ENCODE measurements at regions not wholly inside any gene's neighbourhood (a gene's known extent, or its start where the extent isn't known, plus 50 kb on each side); places are given as distances from the start of the nearest gene placed in this dataset.

- TF ChIP-seq, protein P1, sequence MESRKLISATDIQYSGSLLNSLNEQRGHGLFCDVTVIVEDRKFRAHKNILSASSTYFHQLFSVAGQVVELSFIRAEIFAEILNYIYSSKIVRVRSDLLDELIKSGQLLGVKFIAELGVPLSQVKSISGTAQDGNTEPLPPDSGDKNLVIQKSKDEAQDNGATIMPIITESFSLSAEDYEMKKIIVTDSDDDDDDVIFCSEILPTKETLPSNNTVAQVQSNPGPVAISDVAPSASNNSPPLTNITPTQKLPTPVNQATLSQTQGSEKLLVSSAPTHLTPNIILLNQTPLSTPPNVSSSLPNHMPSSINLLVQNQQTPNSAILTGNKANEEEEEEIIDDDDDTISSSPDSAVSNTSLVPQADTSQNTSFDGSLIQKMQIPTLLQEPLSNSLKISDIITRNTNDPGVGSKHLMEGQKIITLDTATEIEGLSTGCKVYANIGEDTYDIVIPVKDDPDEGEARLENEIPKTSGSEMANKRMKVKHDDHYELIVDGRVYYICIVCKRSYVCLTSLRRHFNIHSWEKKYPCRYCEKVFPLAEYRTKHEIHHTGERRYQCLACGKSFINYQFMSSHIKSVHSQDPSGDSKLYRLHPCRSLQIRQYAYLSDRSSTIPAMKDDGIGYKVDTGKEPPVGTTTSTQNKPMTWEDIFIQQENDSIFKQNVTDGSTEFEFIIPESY (IDR thresholded peaks at IDR 0.05) = no peak
These were observed 788.0 kb downstream of the C4orf33 start (continued) for GRCh38 chr4:129883996-129884395.

- H3K4me1 ChIP-seq (ENCODE audit: control insufficient read depth in 4 of 4, insufficient read depth in 4 of 4, low read length in 3 of 4) = peaks cover 13 to 20% (median 15%) of the 10 kb centered on the region in 4 donors
- no peak overlapping the region for H3K9ac ChIP-seq (ENCODE audit: low read depth in 1 of 2, low read length in 2 of 2)
- H3K27me3 ChIP-seq (ENCODE audit: control insufficient read depth in 4 of 4, insufficient read depth in 4 of 4, low read length in 3 of 4) = no peaks in the 10 kb centered on the region
- no peak overlapping the region for H3K4me3 ChIP-seq (ENCODE audit: low read depth in 1 of 3, low read length in 3 of 3)
- H3K27ac ChIP-seq (ENCODE audit: low read depth in 1 of 2, low read length in 2 of 2) = no peak overlapping the region
- no peaks in the 10 kb centered on the region for H3K36me3 ChIP-seq (ENCODE audit: control insufficient read depth in 4 of 4, insufficient read depth in 3 of 4, low read depth in 1 of 4, low read length in 3 of 4)
- DNase-seq (ENCODE audit: low spot score) = no peak
- no peak for TF ChIP-seq TAF1 (conservative IDR thresholded peaks at IDR 0.05)
- WGBS = 82% methylated on average over 2 of the region's 2 CpGs
- H3K9me3 ChIP-seq (ENCODE audit: control insufficient read depth in 4 of 4, low read length in 3 of 4) = no peaks in the 10 kb centered on the region
These were observed 801.2 kb downstream of the C4orf33 start for GRCh38 chr4:129897111-129897510.

GRCh38 chr4:129899849-129900248, 803.9 kb downstream of the C4orf33 start:
- no peak for TF ChIP-seq JUND (IDR thresholded peaks at IDR 0.05)
- TF ChIP-seq SP1 (IDR thresholded peaks at IDR 0.05) = peak; percentile 60
- TF ChIP-seq, protein P2, sequence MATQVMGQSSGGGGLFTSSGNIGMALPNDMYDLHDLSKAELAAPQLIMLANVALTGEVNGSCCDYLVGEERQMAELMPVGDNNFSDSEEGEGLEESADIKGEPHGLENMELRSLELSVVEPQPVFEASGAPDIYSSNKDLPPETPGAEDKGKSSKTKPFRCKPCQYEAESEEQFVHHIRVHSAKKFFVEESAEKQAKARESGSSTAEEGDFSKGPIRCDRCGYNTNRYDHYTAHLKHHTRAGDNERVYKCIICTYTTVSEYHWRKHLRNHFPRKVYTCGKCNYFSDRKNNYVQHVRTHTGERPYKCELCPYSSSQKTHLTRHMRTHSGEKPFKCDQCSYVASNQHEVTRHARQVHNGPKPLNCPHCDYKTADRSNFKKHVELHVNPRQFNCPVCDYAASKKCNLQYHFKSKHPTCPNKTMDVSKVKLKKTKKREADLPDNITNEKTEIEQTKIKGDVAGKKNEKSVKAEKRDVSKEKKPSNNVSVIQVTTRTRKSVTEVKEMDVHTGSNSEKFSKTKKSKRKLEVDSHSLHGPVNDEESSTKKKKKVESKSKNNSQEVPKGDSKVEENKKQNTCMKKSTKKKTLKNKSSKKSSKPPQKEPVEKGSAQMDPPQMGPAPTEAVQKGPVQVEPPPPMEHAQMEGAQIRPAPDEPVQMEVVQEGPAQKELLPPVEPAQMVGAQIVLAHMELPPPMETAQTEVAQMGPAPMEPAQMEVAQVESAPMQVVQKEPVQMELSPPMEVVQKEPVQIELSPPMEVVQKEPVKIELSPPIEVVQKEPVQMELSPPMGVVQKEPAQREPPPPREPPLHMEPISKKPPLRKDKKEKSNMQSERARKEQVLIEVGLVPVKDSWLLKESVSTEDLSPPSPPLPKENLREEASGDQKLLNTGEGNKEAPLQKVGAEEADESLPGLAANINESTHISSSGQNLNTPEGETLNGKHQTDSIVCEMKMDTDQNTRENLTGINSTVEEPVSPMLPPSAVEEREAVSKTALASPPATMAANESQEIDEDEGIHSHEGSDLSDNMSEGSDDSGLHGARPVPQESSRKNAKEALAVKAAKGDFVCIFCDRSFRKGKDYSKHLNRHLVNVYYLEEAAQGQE (IDR thresholded peaks at IDR 0.05) = no peak
- no peak for TF ChIP-seq NR2F2 (IDR thresholded peaks at IDR 0.05)
- TF ChIP-seq HNF4A (conservative IDR thresholded peaks at IDR 0.05) = peak; percentile 63 to 70
- TF ChIP-seq FOXA2 (IDR thresholded peaks at IDR 0.05) = no peak
- H3K9me3 ChIP-seq (ENCODE audit: control insufficient read depth in 4 of 4, low read length in 3 of 4) = no peaks in the 10 kb centered on the region
- H3K36me3 ChIP-seq (ENCODE audit: control insufficient read depth in 4 of 4, insufficient read depth in 3 of 4, low read depth in 1 of 4, low read length in 3 of 4) = no peaks in the 10 kb centered on the region
- peaks cover 13 to 20% (median 15%) of the 10 kb centered on the region in 4 donors for H3K4me1 ChIP-seq (ENCODE audit: control insufficient read depth in 4 of 4, insufficient read depth in 4 of 4, low read length in 3 of 4)
- no peak overlapping the region for H3K4me3 ChIP-seq (ENCODE audit: low read depth in 1 of 3, low read length in 3 of 3)
- WGBS = 19% methylated on average over 3 of the region's 3 CpGs
- peak overlapping the region in 1 of 2 donors; percentile 46 for H3K27ac ChIP-seq (ENCODE audit: low read depth in 1 of 2, low read length in 2 of 2)
- no peaks in the 10 kb centered on the region for H3K27me3 ChIP-seq (ENCODE audit: control insufficient read depth in 4 of 4, insufficient read depth in 4 of 4, low read length in 3 of 4)
- no peak for DNase-seq (ENCODE audit: low spot score)
- no peak overlapping the region for H3K9ac ChIP-seq (ENCODE audit: low read depth in 1 of 2, low read length in 2 of 2)

- no peak overlapping the region for H3K9ac ChIP-seq (ENCODE audit: low read depth in 1 of 2, low read length in 2 of 2)
- no peak overlapping the region for H3K4me3 ChIP-seq (ENCODE audit: low read depth in 1 of 3, low read length in 3 of 3)
- H3K27me3 ChIP-seq (ENCODE audit: control insufficient read depth in 4 of 4, insufficient read depth in 4 of 4, low read length in 3 of 4) = no peaks in the 10 kb centered on the region
- H3K27ac ChIP-seq (ENCODE audit: low read depth in 1 of 2, low read length in 2 of 2) = peak overlapping the region; percentile 6 to 46
- WGBS = 22% methylated on average over 2 of the region's 2 CpGs
- H3K36me3 ChIP-seq (ENCODE audit: control insufficient read depth in 4 of 4, insufficient read depth in 3 of 4, low read depth in 1 of 4, low read length in 3 of 4) = no peaks in the 10 kb centered on the region
- no peaks in the 10 kb centered on the region for H3K9me3 ChIP-seq (ENCODE audit: control insufficient read depth in 4 of 4, low read length in 3 of 4)
- DNase-seq (ENCODE audit: low spot score) = peak; percentile 56
- peaks cover 13 to 20% (median 15%) of the 10 kb centered on the region in 4 donors for H3K4me1 ChIP-seq (ENCODE audit: control insufficient read depth in 4 of 4, insufficient read depth in 4 of 4, low read length in 3 of 4)
- TF ChIP-seq YY1 (IDR thresholded peaks at IDR 0.05) = peak; percentile 66
- peak; percentile 91 for TF ChIP-seq HNF4A (conservative IDR thresholded peaks at IDR 0.05)
- no peak for TF ChIP-seq ATF3 (IDR thresholded peaks at IDR 0.05)
- no peak for TF ChIP-seq MAX (IDR thresholded peaks at IDR 0.05)
- peak; percentile 83 to 84 for TF ChIP-seq RXRA (IDR thresholded peaks at IDR 0.05)
- TF ChIP-seq FOXA1 (IDR thresholded peaks at IDR 0.05) = no peak
- TF ChIP-seq FOXA2 (IDR thresholded peaks at IDR 0.05) = no peak
- TF ChIP-seq CTCF (IDR thresholded peaks at IDR 0.05; ENCODE audit: low read depth, low read length, missing input control) = no peak
- TF ChIP-seq HNF4G (IDR thresholded peaks at IDR 0.05) = peak; percentile 75
- TF ChIP-seq GABPA (IDR thresholded peaks at IDR 0.05 in 1 of 2, conservative IDR thresholded peaks at IDR 0.05 in 1 of 2) = peak in 1 of 2 donors; percentile 26
- TF ChIP-seq TAF1 (conservative IDR thresholded peaks at IDR 0.05) = no peak
- TF ChIP-seq SP1 (IDR thresholded peaks at IDR 0.05) = peak; percentile 90
- TF ChIP-seq RAD21 (IDR thresholded peaks at IDR 0.05) = peak; percentile 50 to 63
- TF ChIP-seq JUND (IDR thresholded peaks at IDR 0.05) = no peak
These were observed 804.5 kb downstream of the C4orf33 start for GRCh38 chr4:129900430-129900953.
